Lower lobe of right lung (tissue), 2 donors: ENCODE measurements at regions not wholly inside any gene's neighbourhood (a gene's known extent, or its start where the extent isn't known, plus 50 kb on each side); places are given as distances from the start of the nearest gene placed in this dataset.
"Not testable (repeated sequence)": the region's sequence is repeated elsewhere in the genome, so short reads cannot be mapped to it uniquely, and the experiment has no call there.

Source experiments
- ATAC-seq, 2 donors: fragments of 200-7000 bp; cut with Tn5 transposase; one replicate each; pipeline ENCODE4 v1.9.1; 2020 to 2022; ENCODE audit warnings: mild to moderate bottlenecking in 2 of 2, moderate library complexity in 2 of 2
- DNase-seq: peaks from one replicate; pipeline ENCODE4 v3.0.0-alpha.2; 2020
- H3K27ac ChIP-seq: fragments of 200-600 bp; one replicate; pipeline ENCODE4 v1.8.0; 2022
- H3K27me3 ChIP-seq: fragments of 200-600 bp; one replicate; pipeline ENCODE4 v1.8.0; 2022; ENCODE audit warnings: low read depth
- H3K36me3 ChIP-seq: fragments of 200-600 bp; one replicate; pipeline ENCODE4 v1.8.0; 2022; ENCODE audit warnings: mild to moderate bottlenecking
- H3K4me1 ChIP-seq: fragments of 200-600 bp; one replicate; pipeline ENCODE4 v1.8.0; 2022
- H3K4me3 ChIP-seq: fragments of 200-600 bp; one replicate; pipeline ENCODE4 v1.8.0; 2022; ENCODE audit warnings: mild to moderate bottlenecking
- H3K9me3 ChIP-seq: fragments of 200-600 bp; one replicate; pipeline ENCODE4 v1.8.0; 2022
- intact Hi-C: fragments of 100-400 bp; cut with DNase I; formaldehyde crosslinking; loops from one replicate; pipeline ENCODE4 v1.11.0; 2022
- TF ChIP-seq, protein P1 (sequence below): fragments of 200-600 bp; IDR thresholded peaks from one replicate; pipeline ENCODE4 v1.8.0; 2022; ENCODE audit warnings: antibody characterized with exemption, mild to moderate bottlenecking
- donor health status: DM: no; HTN: yes; CAD: no; lungs with severe emphysema.

DNA sequence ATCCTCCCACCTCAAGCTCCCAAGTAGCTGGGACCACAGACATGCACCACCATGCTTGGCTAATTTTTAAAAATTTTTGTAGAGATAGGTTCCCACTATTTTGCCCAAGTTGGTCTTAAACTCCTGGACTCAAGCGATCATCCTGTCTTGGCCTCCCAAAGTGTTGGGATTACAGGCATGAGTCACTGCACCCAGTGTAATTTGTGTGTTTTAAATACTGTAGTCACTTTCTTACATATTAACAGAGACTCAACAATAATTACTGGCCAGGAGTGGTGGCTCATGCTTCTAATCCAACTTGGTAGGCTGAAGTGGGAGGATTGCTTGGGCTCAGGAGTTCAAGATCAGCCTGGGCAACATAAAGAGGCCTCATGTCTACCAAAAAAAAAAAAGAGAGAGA lies 293.0 kb downstream of the RDH14 start:
- Histone ChIP-seq H3K27ac (no peak overlapping the region), H3K4me3 (no peak overlapping the region), H3K9me3 (no peaks in the 10 kb centered on the region), H3K36me3 (no peaks in the 10 kb centered on the region), H3K27me3 (no peaks in the 10 kb centered on the region), H3K4me1 (no peaks in the 10 kb centered on the region)
- intact Hi-C loops = no loop called here
- ATAC-seq (no peak), DNase-seq (no peak)
- TF ChIP-seq, protein P1, sequence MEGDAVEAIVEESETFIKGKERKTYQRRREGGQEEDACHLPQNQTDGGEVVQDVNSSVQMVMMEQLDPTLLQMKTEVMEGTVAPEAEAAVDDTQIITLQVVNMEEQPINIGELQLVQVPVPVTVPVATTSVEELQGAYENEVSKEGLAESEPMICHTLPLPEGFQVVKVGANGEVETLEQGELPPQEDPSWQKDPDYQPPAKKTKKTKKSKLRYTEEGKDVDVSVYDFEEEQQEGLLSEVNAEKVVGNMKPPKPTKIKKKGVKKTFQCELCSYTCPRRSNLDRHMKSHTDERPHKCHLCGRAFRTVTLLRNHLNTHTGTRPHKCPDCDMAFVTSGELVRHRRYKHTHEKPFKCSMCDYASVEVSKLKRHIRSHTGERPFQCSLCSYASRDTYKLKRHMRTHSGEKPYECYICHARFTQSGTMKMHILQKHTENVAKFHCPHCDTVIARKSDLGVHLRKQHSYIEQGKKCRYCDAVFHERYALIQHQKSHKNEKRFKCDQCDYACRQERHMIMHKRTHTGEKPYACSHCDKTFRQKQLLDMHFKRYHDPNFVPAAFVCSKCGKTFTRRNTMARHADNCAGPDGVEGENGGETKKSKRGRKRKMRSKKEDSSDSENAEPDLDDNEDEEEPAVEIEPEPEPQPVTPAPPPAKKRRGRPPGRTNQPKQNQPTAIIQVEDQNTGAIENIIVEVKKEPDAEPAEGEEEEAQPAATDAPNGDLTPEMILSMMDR = no peak

DNA sequence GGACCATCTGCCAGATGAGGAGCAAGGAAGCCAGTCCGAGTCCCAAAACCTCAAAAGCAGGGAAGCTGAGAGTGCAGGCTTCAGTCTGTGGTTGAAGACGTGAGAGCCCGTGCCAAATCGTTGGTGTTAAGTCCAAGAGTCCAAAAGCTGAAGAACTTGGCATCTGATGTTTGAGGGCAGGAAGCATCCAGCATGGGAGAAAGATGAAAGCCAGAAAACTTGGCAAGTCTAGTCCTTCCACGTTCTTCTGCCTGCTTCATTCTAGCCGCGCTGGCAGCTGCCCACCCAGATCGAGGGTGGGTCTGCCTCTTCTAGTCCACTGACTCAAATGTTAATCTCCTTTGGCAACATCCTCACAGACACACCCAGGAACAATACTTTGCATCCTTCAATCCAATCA lies 293.8 kb downstream of the RDH14 start:
- intact Hi-C loops, H3K36me3 ChIP-seq, H3K9me3 ChIP-seq, H3K4me1 ChIP-seq, H3K27ac ChIP-seq, DNase-seq, H3K4me3 ChIP-seq, ATAC-seq, H3K27me3 ChIP-seq: not testable (repeated sequence)

DNA sequence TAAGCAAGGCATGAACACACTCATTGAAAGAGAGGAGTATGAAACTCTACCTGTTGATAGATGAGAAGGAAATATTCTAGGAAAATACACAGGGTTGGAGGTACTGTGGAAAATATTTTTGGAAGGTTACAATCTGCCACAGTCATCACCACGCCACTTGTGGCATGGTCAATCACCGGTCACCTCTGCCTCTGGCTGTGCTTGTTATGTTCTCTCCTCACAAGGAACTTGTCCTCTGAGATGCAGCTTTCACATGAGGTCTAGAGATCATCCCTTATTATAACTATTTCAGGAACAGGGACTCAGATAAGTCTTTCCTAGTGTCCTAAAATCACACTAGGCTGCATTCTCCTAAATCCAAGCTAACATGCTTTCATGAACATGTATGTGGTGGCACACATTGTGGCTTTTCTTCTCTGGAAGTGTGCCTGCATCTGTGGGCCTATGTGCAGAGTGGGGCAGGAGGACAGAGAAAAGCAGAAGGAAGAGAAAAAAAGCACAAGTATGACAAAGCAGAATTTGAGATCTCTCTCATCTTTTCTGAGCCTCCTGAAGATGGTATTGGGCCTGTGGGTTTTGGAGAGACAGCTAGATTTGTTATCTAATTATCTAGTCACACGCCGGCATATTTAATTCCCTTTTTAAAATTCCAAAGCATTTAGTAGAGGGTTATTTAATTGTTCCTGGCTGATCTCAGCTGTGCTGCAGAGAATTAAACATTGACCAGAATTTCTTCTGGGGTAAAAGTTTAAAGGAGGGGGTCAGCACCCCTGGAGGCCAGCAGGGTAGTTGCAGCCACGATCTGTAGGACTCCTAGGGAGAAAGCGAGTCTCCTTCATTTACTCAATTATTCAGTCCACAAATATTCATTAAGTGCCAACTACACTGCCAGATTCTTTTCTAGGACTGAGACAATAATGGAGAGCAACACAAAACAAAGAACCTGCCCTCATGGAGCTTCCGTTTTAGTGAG lies 294.6 kb downstream of the RDH14 start:
- DNase-seq (no peak), ATAC-seq (no peak)
- no peaks in the 10 kb centered on the region for H3K9me3 ChIP-seq
- H3K36me3 ChIP-seq = no peaks in the 10 kb centered on the region
- no peaks in the 10 kb centered on the region for H3K27me3 ChIP-seq
- H3K27ac ChIP-seq = no peak overlapping the region
- intact Hi-C loops = no loop called here
- no peak overlapping the region for H3K4me3 ChIP-seq
- no peaks in the 10 kb centered on the region for H3K4me1 ChIP-seq
- TF ChIP-seq, protein P1 = no peak

DNA sequence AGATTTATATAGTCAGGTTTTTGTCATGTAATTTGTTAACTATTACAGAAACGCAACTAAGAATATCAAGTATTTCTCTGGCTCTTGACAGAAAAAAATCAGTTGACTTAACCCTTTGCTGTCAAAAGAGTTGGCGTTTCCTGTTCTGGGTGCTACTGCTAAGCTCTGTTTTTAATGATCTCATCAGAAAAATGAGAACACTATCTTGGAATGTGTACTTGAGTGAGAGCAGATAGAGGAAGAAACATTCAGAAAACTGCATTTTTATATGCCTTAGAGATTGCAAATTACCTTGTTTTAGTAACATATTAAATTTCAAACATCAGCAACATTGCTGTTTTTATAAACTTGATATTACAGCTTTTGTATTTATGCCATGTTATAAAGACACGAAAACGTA lies 297.9 kb downstream of the RDH14 start:
- H3K27ac ChIP-seq = no peak overlapping the region
- H3K9me3 ChIP-seq = no peaks in the 10 kb centered on the region
- intact Hi-C loops = no loop called here
- TF ChIP-seq, protein P1 = no peak
- DNase-seq (no peak), ATAC-seq (no peak)
- H3K27me3 ChIP-seq = no peaks in the 10 kb centered on the region
- no peaks in the 10 kb centered on the region for H3K4me1 ChIP-seq
- no peak overlapping the region for H3K4me3 ChIP-seq
- no peaks in the 10 kb centered on the region for H3K36me3 ChIP-seq

DNA sequence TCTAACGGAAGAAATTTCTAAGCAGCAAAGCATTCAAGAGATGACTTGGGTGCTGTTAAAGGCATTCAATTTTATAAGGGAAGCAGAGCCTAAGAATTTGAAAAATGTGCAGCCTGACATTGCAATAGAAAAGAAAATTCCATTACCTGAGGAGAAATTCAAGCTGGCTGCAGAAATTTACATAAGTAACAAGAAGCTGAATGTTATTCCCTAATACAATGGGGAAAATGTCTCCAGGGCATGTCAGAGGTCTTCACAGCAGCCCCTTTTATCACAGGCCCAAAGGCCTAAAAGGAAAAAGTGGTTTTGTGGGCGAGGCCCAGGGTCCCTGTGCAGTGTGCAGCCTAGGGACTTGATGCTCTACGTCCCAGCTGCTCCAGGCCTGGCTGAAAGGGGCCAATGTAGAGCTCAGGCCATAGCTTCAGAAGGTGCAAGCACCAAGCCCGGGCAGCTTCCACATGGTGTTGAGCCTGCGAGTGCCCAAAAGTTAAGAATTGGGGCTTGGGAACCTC lies 306.7 kb downstream of the RDH14 start:
- TF ChIP-seq, protein P1 = no peak
- intact Hi-C loops = no loop called here
- no peak for DNase-seq
- H3K4me1 ChIP-seq = no peaks in the 10 kb centered on the region
- no peaks in the 10 kb centered on the region for H3K9me3 ChIP-seq
- H3K27me3 ChIP-seq = no peaks in the 10 kb centered on the region
- no peak for ATAC-seq
- H3K27ac ChIP-seq = no peak overlapping the region
- H3K36me3 ChIP-seq = no peaks in the 10 kb centered on the region
- no peak overlapping the region for H3K4me3 ChIP-seq

DNA sequence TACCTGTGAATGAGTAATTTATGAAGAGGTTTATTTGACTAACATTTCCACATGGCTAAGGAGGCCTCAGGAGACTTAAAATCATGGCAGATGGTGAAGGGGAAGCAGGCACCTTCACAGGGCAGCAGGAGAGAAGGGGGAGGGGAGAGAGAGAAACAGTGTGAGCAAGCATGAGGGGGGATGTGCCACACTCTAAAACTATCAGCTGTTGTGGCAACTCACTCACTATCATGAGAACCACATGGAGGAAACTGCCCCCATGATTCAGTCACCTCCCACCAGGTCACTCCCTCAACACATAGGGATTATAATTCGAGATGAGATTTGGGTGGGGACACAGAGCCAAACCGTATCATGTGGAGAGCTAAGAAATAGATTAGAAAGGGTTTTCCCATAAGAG lies 309.0 kb downstream of the RDH14 start:
- no peaks in the 10 kb centered on the region for H3K27me3 ChIP-seq
- no peaks in the 10 kb centered on the region for H3K36me3 ChIP-seq
- no peaks in the 10 kb centered on the region for H3K4me1 ChIP-seq
- DNase-seq = no peak
- H3K27ac ChIP-seq = no peak overlapping the region
- H3K9me3 ChIP-seq = no peaks in the 10 kb centered on the region
- intact Hi-C loops = no loop called here
- TF ChIP-seq, protein P1 = no peak
- no peak for ATAC-seq
- H3K4me3 ChIP-seq = no peak overlapping the region
